Mesendoderm (in vitro differentiated cells): ENCODE measurements at regions not wholly inside any gene's neighbourhood (a gene's known extent, or its start where the extent isn't known, plus 50 kb on each side); places are given as distances from the start of the nearest gene placed in this dataset.

Source experiments
- DNase-seq: peaks from one replicate; pipeline ENCODE4 v3.0.0; 2013
- H2AK5ac ChIP-seq: 2 replicates; pipeline ENCODE4 v1.6.1; 2013; ENCODE audit warnings: low read length, inconsistent platforms
- H2BK120ac ChIP-seq: 2 replicates; pipeline ENCODE4 v1.6.1; 2013; ENCODE audit warnings: low read depth, mild to moderate bottlenecking, low read length, moderate library complexity, mixed read lengths
- H2BK15ac ChIP-seq: replicated peaks from 2 replicates; pipeline ENCODE4 v1.6.1; 2013; ENCODE audit warnings: low read depth, mild to moderate bottlenecking, moderate library complexity
- H2BK5ac ChIP-seq: 2 replicates; pipeline ENCODE4 v1.6.1; 2013; ENCODE audit warnings: low read length, inconsistent platforms
- H3K18ac ChIP-seq: 2 replicates; pipeline ENCODE4 v1.6.1; 2013; ENCODE audit warnings: mild to moderate bottlenecking, low read length, mixed read lengths
- H3K23ac ChIP-seq: one replicate; pipeline ENCODE4 v1.6.1; 2013; ENCODE audit warnings: low read length
- H3K27ac ChIP-seq: 2 replicates; pipeline ENCODE4 v1.5.1; 2013; ENCODE audit warnings: low read depth, mild to moderate bottlenecking, inconsistent platforms, low read length, moderate library complexity
- H3K27me3 ChIP-seq: 2 replicates; pipeline ENCODE4 v1.6.1; 2013; ENCODE audit warnings: low read length, control low read depth, mild to moderate bottlenecking, inconsistent platforms; ENCODE audit not compliant: insufficient read depth, poor library complexity
- H3K36me3 ChIP-seq: 2 replicates; pipeline ENCODE4 v1.6.1; 2013; ENCODE audit warnings: low read length, inconsistent platforms; ENCODE audit not compliant: control insufficient read depth, insufficient read depth
- H3K4ac ChIP-seq: one replicate; pipeline ENCODE4 v1.6.1; 2013; ENCODE audit warnings: low read depth, mild to moderate bottlenecking, low read length, moderate library complexity
- H3K4me1 ChIP-seq: 2 replicates; pipeline ENCODE4 v1.6.1; 2013; ENCODE audit warnings: low read depth, low read length, inconsistent platforms; ENCODE audit not compliant: control insufficient read depth
- H3K4me2 ChIP-seq: 2 replicates; pipeline ENCODE4 v1.6.1; 2013; ENCODE audit warnings: low read length
- H3K4me3 ChIP-seq: 2 replicates; pipeline ENCODE4 v1.5.1; 2013; ENCODE audit warnings: mild to moderate bottlenecking, low read length
- H3K56ac ChIP-seq: one replicate; pipeline ENCODE4 v1.6.1; 2013; ENCODE audit warnings: low read length
- H3K79me1 ChIP-seq: 2 replicates; pipeline ENCODE4 v1.6.1; 2013; ENCODE audit warnings: low read length, inconsistent platforms
- H3K79me2 ChIP-seq: 2 replicates; pipeline ENCODE4 v1.6.1; 2013; ENCODE audit warnings: mild to moderate bottlenecking, low read length; ENCODE audit not compliant: control insufficient read depth, insufficient read depth
- H3K9ac ChIP-seq: 2 replicates; pipeline ENCODE4 v1.6.1; 2013; ENCODE audit warnings: low read length, inconsistent platforms
- H4K5ac ChIP-seq: one replicate; pipeline ENCODE4 v1.6.1; 2013; ENCODE audit warnings: low read length
- H4K8ac ChIP-seq: one replicate; pipeline ENCODE4 v1.6.1; 2013; ENCODE audit warnings: low read depth, mild to moderate bottlenecking, control low read depth, low read length, moderate library complexity
- WGBS: extraction: QIAGEN DNeasy Blood & Tissue Kit; methylation state at CpG from one replicate; pipeline ENCODE4 v1.1.7; 2013; ENCODE audit warnings: low lambda C conversion rate, missing lambda C conversion rate; ENCODE audit not compliant: insufficient coverage; ENCODE audit errors: extremely low coverage; 5-methylcytosine and 5-hydroxymethylcytosine counted together

DNA sequence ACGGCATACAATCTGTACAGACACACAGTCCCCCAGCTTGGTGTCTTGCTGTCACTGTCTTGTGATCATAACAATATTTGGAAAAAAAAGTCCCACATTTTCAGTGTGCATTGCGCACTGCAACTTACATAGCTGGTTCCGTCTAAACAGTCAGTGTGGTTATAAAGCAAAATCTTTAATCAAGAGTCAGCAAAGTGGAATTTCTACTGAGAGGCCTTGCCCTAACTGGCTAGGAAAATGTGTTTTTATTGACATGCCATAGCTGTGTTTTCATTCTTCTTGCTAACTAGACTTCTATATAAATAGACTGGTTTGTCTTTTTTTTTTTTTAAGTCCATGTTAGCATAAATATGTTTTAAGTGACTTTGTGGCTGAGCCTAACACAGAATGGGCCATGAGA, 174.8 kb downstream of the POLR2M start:
- no CpG with 5 or more reads among the region's 3 CpGs for WGBS
- no peak overlapping the region for H3K56ac ChIP-seq
- no peak overlapping the region for H2AK5ac ChIP-seq
- H4K8ac ChIP-seq: no peak overlapping the region
- H3K23ac ChIP-seq: no peak overlapping the region
- no peak overlapping the region for H3K18ac ChIP-seq
- no peak overlapping the region for H2BK15ac ChIP-seq
- H3K4me1 ChIP-seq: no peaks in the 10 kb centered on the region
- no peak overlapping the region for H2BK5ac ChIP-seq
- no peak overlapping the region for H4K5ac ChIP-seq
- DNase-seq: no peak
- no peak overlapping the region for H3K9ac ChIP-seq
- H3K4me2 ChIP-seq: no peak overlapping the region
- no peaks in the 10 kb centered on the region for H3K79me1 ChIP-seq
- no peaks in the 10 kb centered on the region for H3K27me3 ChIP-seq
- H3K79me2 ChIP-seq: no peaks in the 10 kb centered on the region
- H3K4me3 ChIP-seq: no peak overlapping the region
- no peak overlapping the region for H3K4ac ChIP-seq
- no peak overlapping the region for H2BK120ac ChIP-seq
- no peak overlapping the region for H3K27ac ChIP-seq
- no peaks in the 10 kb centered on the region for H3K36me3 ChIP-seq

DNA sequence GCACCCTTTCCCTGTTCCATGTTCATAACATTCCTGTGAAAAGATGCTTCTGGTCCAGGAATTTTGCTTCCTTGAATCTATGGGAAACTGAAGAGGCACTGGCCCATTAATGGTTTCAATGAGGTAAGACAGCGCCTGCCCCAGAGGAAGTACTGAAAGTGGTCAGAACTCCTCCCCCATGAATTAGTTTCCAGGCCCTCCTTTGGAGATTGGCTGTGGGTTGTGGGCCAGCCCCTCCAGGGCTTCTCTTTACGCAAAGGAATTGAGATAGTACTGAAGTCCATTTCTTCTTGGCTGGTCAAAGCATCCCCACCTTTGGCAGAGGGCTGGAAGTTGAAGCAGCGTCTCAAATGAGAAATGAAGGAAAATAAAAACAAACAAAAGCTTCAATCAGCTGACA, 175.5 kb downstream of the POLR2M start:
- no peaks in the 10 kb centered on the region for H3K79me2 ChIP-seq
- WGBS: no CpG with 5 or more reads among the region's 3 CpGs
- no peaks in the 10 kb centered on the region for H3K4me1 ChIP-seq
- H3K4me2 ChIP-seq: no peak overlapping the region
- no peak overlapping the region for H2BK120ac ChIP-seq
- H2BK15ac ChIP-seq: no peak overlapping the region
- no peak overlapping the region for H4K5ac ChIP-seq
- H3K27me3 ChIP-seq: no peaks in the 10 kb centered on the region
- no peaks in the 10 kb centered on the region for H3K79me1 ChIP-seq
- no peak overlapping the region for H4K8ac ChIP-seq
- no peak overlapping the region for H3K9ac ChIP-seq
- H3K23ac ChIP-seq: no peak overlapping the region
- H3K4ac ChIP-seq: no peak overlapping the region
- no peak overlapping the region for H3K4me3 ChIP-seq
- DNase-seq: no peak
- no peaks in the 10 kb centered on the region for H3K36me3 ChIP-seq
- no peak overlapping the region for H2AK5ac ChIP-seq
- H2BK5ac ChIP-seq: no peak overlapping the region
- no peak overlapping the region for H3K18ac ChIP-seq
- H3K27ac ChIP-seq: no peak overlapping the region
- no peak overlapping the region for H3K56ac ChIP-seq

- H2BK15ac ChIP-seq: no peak overlapping the region
- no CpG with 5 or more reads among the region's 1 CpG for WGBS
These were observed 177.2 kb downstream of the POLR2M start for GRCh38 chr15:57883701-57884100.

DNA sequence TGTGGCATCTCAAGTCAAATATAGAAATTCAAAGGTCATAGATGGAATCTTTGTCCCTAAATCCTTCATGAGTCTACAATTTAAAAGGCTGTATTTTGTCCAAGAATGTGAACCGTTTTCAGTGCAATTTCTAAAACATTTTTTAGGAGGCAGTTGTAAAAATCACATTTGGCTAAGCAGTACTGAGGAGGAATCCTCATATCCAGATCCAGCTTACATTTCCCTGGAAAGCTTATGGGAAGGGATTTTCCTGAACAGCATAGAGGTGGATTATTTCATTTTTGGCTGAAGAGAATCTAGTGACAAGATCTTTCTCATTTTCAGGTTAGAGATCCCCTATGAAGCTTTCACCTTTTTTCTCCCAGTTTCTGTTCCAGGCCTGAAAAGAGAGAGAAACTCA, 178.4 kb downstream of the POLR2M start:
- H3K18ac ChIP-seq: no peak overlapping the region
- H3K9ac ChIP-seq: no peak overlapping the region
- H3K27me3 ChIP-seq: no peaks in the 10 kb centered on the region
- no peak overlapping the region for H3K4ac ChIP-seq
- H3K4me2 ChIP-seq: no peak overlapping the region
- no peak overlapping the region for H2BK120ac ChIP-seq
- no peak overlapping the region for H3K4me3 ChIP-seq
- H3K79me1 ChIP-seq: no peaks in the 10 kb centered on the region
- H3K79me2 ChIP-seq: no peaks in the 10 kb centered on the region
- no peak overlapping the region for H4K5ac ChIP-seq
- H2BK15ac ChIP-seq: no peak overlapping the region
- H3K23ac ChIP-seq: no peak overlapping the region
- H2AK5ac ChIP-seq: no peak overlapping the region
- DNase-seq: no peak
- H3K4me1 ChIP-seq: no peaks in the 10 kb centered on the region
- H3K36me3 ChIP-seq: no peaks in the 10 kb centered on the region
- H2BK5ac ChIP-seq: no peak overlapping the region
- WGBS: no CpG with 5 or more reads among the region's 1 CpG
- no peak overlapping the region for H4K8ac ChIP-seq
- no peak overlapping the region for H3K56ac ChIP-seq
- H3K27ac ChIP-seq: no peak overlapping the region

More at GRCh38 chr15:57883701-57884100, 177.2 kb downstream of the POLR2M start:
- H3K9ac ChIP-seq: no peak overlapping the region
- H3K79me1 ChIP-seq: no peaks in the 10 kb centered on the region
- no peak overlapping the region for H3K18ac ChIP-seq
- H3K27ac ChIP-seq: no peak overlapping the region
- H3K4me3 ChIP-seq: no peak overlapping the region
- H4K8ac ChIP-seq: no peak overlapping the region
- H4K5ac ChIP-seq: no peak overlapping the region
- no peaks in the 10 kb centered on the region for H3K36me3 ChIP-seq
- no peaks in the 10 kb centered on the region for H3K79me2 ChIP-seq
- H3K27me3 ChIP-seq: no peaks in the 10 kb centered on the region
- H3K23ac ChIP-seq: no peak overlapping the region
- no peaks in the 10 kb centered on the region for H3K4me1 ChIP-seq
- H3K4ac ChIP-seq: no peak overlapping the region
- H3K56ac ChIP-seq: no peak overlapping the region
- no peak for DNase-seq
- H2AK5ac ChIP-seq: no peak overlapping the region
- no peak overlapping the region for H2BK120ac ChIP-seq
- no peak overlapping the region for H2BK5ac ChIP-seq
- no peak overlapping the region for H3K4me2 ChIP-seq

DNA sequence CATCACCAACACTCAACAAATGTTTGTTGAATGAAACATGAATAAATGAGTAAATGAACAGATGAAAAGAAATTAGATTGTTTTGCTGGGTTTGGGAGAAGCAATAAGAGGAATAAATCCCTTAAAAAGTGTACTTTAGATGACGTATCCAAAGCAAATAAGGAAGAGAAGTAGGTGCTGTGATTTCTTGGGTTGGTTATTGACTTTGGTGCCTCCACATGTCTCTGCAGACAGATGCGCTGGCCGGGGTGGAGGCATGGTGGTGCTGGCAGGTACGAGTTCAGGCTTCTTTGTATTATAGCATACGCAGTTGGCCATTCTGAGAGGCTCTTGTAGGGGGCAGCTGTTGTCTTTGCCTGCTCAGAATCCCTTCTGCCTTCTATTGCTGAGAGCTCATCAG, 178.9 kb downstream of the POLR2M start:
- no peak overlapping the region for H2BK5ac ChIP-seq
- H3K79me2 ChIP-seq: no peaks in the 10 kb centered on the region
- H3K56ac ChIP-seq: no peak overlapping the region
- H2BK120ac ChIP-seq: no peak overlapping the region
- H3K27me3 ChIP-seq: no peaks in the 10 kb centered on the region
- H3K23ac ChIP-seq: no peak overlapping the region
- H3K4me3 ChIP-seq: no peak overlapping the region
- no peak overlapping the region for H4K8ac ChIP-seq
- no peaks in the 10 kb centered on the region for H3K4me1 ChIP-seq
- no CpG with 5 or more reads among the region's 5 CpGs for WGBS
- no peak overlapping the region for H2AK5ac ChIP-seq
- no peak overlapping the region for H3K9ac ChIP-seq
- H2BK15ac ChIP-seq: no peak overlapping the region
- no peak overlapping the region for H3K27ac ChIP-seq
- H3K18ac ChIP-seq: no peak overlapping the region
- no peak overlapping the region for H3K4me2 ChIP-seq
- DNase-seq: no peak
- H3K4ac ChIP-seq: no peak overlapping the region
- no peak overlapping the region for H4K5ac ChIP-seq
- H3K79me1 ChIP-seq: no peaks in the 10 kb centered on the region
- H3K36me3 ChIP-seq: no peaks in the 10 kb centered on the region

GRCh38 chr15:57887825-57888224, 177.7 kb downstream of the ALDH1A2 start:
- H3K27me3 ChIP-seq: no peaks in the 10 kb centered on the region
- H3K36me3 ChIP-seq: no peaks in the 10 kb centered on the region
- no peak overlapping the region for H3K23ac ChIP-seq
- no peak overlapping the region for H3K4me3 ChIP-seq
- H2AK5ac ChIP-seq: no peak overlapping the region
- no peak overlapping the region for H3K56ac ChIP-seq
- H3K4me2 ChIP-seq: no peak overlapping the region
- no peak overlapping the region for H4K8ac ChIP-seq
- H3K4ac ChIP-seq: no peak overlapping the region
- H2BK15ac ChIP-seq: no peak overlapping the region
- no peak for DNase-seq
- no peaks in the 10 kb centered on the region for H3K4me1 ChIP-seq
- H3K79me1 ChIP-seq: no peaks in the 10 kb centered on the region
- WGBS: no CpG with 5 or more reads among the region's 2 CpGs
- H3K27ac ChIP-seq: no peak overlapping the region
- H3K18ac ChIP-seq: no peak overlapping the region
- H3K9ac ChIP-seq: no peak overlapping the region
- H4K5ac ChIP-seq: no peak overlapping the region
- H2BK5ac ChIP-seq: no peak overlapping the region
- no peak overlapping the region for H2BK120ac ChIP-seq
- no peaks in the 10 kb centered on the region for H3K79me2 ChIP-seq
